ENCODE measurements at regions not wholly inside any gene's neighbourhood (a gene's known extent, or its start where the extent isn't known, plus 50 kb on each side); places are given as distances from the start of the nearest gene placed in this dataset.

- ATAC-seq (no peak), DNase-seq (no peak)
- Histone ChIP-seq H3K4me3 (no peak overlapping the region), H3K27ac (no peak overlapping the region), H3K36me3 (no peaks in the 10 kb centered on the region), H3K4me1 (no peaks in the 10 kb centered on the region), H3K27me3 (no peaks in the 10 kb centered on the region), H3K9me3 (peaks cover 0 to 18% (median 10%) of the 10 kb centered on the region in 12 donors)
- WGBS, 4 donors: 71 to 80% (median 77%) methylated on average over 2 of the region's 2 CpGs
- intact Hi-C loops (cut with DNase I): no loop called here
- TF ChIP-seq CTCF (IDR thresholded peaks at IDR 0.05) (no peak), POLR2A (IDR thresholded peaks at IDR 0.05) (no peak)
Measured at GRCh38 chr7:22613496-22613895, 113.5 kb upstream of the IL6 start.

- DNase-seq (no peak), ATAC-seq (no peak)
- no peaks in the 10 kb centered on the region for H3K36me3 ChIP-seq
- H3K27ac ChIP-seq: no peak overlapping the region
- TF ChIP-seq POLR2A (IDR thresholded peaks at IDR 0.05) (no peak), CTCF (IDR thresholded peaks at IDR 0.05) (no peak)
- intact Hi-C loops (cut with DNase I): no loop called here
- H3K27me3 ChIP-seq: no peaks in the 10 kb centered on the region
- peaks cover 0 to 11% (median 6%) of the 10 kb centered on the region in 12 donors for H3K9me3 ChIP-seq
- WGBS, 4 donors: 78 to 86% (median 81%) methylated on average over 2 of the region's 2 CpGs
- no peaks in the 10 kb centered on the region for H3K4me1 ChIP-seq
- no peak overlapping the region for H3K4me3 ChIP-seq
Measured at GRCh38 chr7:22612776-22613175, 112.8 kb upstream of the STEAP1B start.

- intact Hi-C loops (cut with DNase I): no loop called here
- peaks cover 0 to under 1% (median 0%) of the 10 kb centered on the region in 12 donors for H3K9me3 ChIP-seq
- WGBS, 4 donors: 86 to 89% (median 86%) methylated on average over 4 of the region's 4 CpGs
- H3K4me1 ChIP-seq: no peaks in the 10 kb centered on the region
- H3K4me3 ChIP-seq: no peak overlapping the region
- no peak overlapping the region for H3K27ac ChIP-seq
- H3K27me3 ChIP-seq: no peaks in the 10 kb centered on the region
- H3K36me3 ChIP-seq: no peaks in the 10 kb centered on the region
- no peak for TF ChIP-seq CTCF (IDR thresholded peaks at IDR 0.05)
- no peak for TF ChIP-seq POLR2A (IDR thresholded peaks at IDR 0.05)
- DNase-seq: no peak
- no peak for ATAC-seq
Measured at GRCh38 chr7:22611758-22612079, 111.7 kb upstream of the STEAP1B start.

GRCh38 chr7:22610951-22611757, 111.2 kb upstream of the STEAP1B start:
- H3K4me1 ChIP-seq: no peaks in the 10 kb centered on the region
- ATAC-seq (no peak), DNase-seq (no peak)
- no peak overlapping the region for H3K27ac ChIP-seq
- no peaks in the 10 kb centered on the region for H3K27me3 ChIP-seq
- no peaks in the 10 kb centered on the region for H3K36me3 ChIP-seq
- 86 to 88% (median 87%) methylated on average over 3 of the region's 3 CpGs for WGBS, 4 donors
- intact Hi-C loops (cut with DNase I): no loop called here
- TF ChIP-seq POLR2A (IDR thresholded peaks at IDR 0.05): no peak
- TF ChIP-seq CTCF (IDR thresholded peaks at IDR 0.05): no peak
- no peak overlapping the region for H3K4me3 ChIP-seq
- no peaks in the 10 kb centered on the region for H3K9me3 ChIP-seq
